ENCODE measurements at regions not wholly inside any gene's neighbourhood (a gene's known extent, or its start where the extent isn't known, plus 50 kb on each side); places are given as distances from the start of the nearest gene placed in this dataset.

- no peak for DNase-seq (ENCODE audit: low spot score)
Measured at GRCh38 chr5:23001120-23001519, 148.0 kb upstream of the CDH12 start.

- no peak for DNase-seq (ENCODE audit: low spot score)
Measured at GRCh38 chr5:22998774-22999173, 145.6 kb upstream of the CDH12 start.

GRCh38 chr5:22998362-22998761 is 145.2 kb upstream of the CDH12 start:
- no peak for DNase-seq (ENCODE audit: low spot score)

GRCh38 chr5:22988937-22989336 is 135.8 kb upstream of the CDH12 start:
- DNase-seq (ENCODE audit: low spot score) = no peak

- DNase-seq (ENCODE audit: low spot score) = no peak
Measured at GRCh38 chr5:22986281-22986680, 133.1 kb upstream of the CDH12 start.

- DNase-seq (ENCODE audit: low spot score) = no peak
Measured at GRCh38 chr5:22985446-22985845, 132.3 kb upstream of the CDH12 start.

- peak; percentile 59 for DNase-seq (ENCODE audit: low spot score)
Measured at GRCh38 chr5:22970956-22971618, 117.9 kb upstream of the CDH12 start.

- peak; percentile 39 for DNase-seq (ENCODE audit: low spot score)
Measured at GRCh38 chr5:22970491-22970890, 117.3 kb upstream of the CDH12 start.

GRCh38 chr5:22968386-22968785 is 115.2 kb upstream of the CDH12 start:
- DNase-seq (ENCODE audit: low spot score) = no peak

GRCh38 chr5:22965960-22966359 is 112.8 kb upstream of the CDH12 start:
- no peak for DNase-seq (ENCODE audit: low spot score)

GRCh38 chr5:22964632-22965031 is 111.5 kb upstream of the CDH12 start:
- no peak for DNase-seq (ENCODE audit: low spot score)

GRCh38 chr5:22958462-22959262 is 105.5 kb upstream of the CDH12 start:
- DNase-seq (ENCODE audit: low spot score) = no peak

GRCh38 chr5:22947921-22948320 is 94.8 kb upstream of the CDH12 start:
- DNase-seq (ENCODE audit: low spot score) = no peak

- DNase-seq (ENCODE audit: low spot score) = no peak
Measured at GRCh38 chr5:22938362-22938761, 85.2 kb upstream of the CDH12 start.

- DNase-seq (ENCODE audit: low spot score) = no peak
Measured at GRCh38 chr5:22928821-22929482, 75.8 kb upstream of the CDH12 start.

- no peak for DNase-seq (ENCODE audit: low spot score)
Measured at GRCh38 chr5:22926574-22926973, 73.4 kb upstream of the CDH12 start.

GRCh38 chr5:22918511-22918910 is 65.4 kb upstream of the CDH12 start:
- no peak for DNase-seq (ENCODE audit: low spot score)

GRCh38 chr5:22916393-22916792 is 63.2 kb upstream of the CDH12 start:
- DNase-seq (ENCODE audit: low spot score) = no peak

- no peak for DNase-seq (ENCODE audit: low spot score)
Measured at GRCh38 chr5:22911019-22911418, 57.9 kb upstream of the CDH12 start.

- no peak for DNase-seq (ENCODE audit: low spot score)
Measured at GRCh38 chr5:22910523-22910922, 57.4 kb upstream of the CDH12 start.

- DNase-seq (ENCODE audit: low spot score) = no peak
Measured at GRCh38 chr5:22908586-22908985, 55.4 kb upstream of the CDH12 start.

- DNase-seq (ENCODE audit: low spot score) = no peak
Measured at GRCh38 chr5:22908129-22908528, 55.0 kb upstream of the CDH12 start.
